ENCODE measurements at regions not wholly inside any gene's neighbourhood (a gene's known extent, or its start where the extent isn't known, plus 50 kb on each side); places are given as distances from the start of the nearest gene placed in this dataset.
"Not testable (repeated sequence)": the region's sequence is repeated elsewhere in the genome, so short reads cannot be mapped to it uniquely, and the experiment has no call there.

DNA sequence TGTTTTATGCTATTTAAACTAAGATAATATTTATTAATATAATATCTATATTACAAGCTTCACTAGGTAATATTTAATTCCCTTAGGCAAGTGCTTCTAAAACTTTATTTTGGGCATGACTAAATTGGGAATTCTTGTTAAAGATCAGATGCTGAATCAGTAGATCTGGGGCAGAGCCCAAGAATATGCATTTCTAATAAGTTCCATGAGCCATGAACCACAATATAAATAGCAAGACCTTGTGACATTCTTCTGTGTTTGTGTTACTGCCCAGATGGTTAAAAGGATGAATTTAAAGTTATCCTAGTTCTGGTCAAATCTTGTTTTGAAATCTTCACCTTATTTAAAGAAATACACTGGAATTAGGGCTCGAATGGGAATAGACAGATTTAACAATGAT, 258.4 kb upstream of the CACNA2D1 start:
- DNase-seq (ENCODE audit: low read depth in 3 of 3, low spot score in 2 of 3): no peak

DNA sequence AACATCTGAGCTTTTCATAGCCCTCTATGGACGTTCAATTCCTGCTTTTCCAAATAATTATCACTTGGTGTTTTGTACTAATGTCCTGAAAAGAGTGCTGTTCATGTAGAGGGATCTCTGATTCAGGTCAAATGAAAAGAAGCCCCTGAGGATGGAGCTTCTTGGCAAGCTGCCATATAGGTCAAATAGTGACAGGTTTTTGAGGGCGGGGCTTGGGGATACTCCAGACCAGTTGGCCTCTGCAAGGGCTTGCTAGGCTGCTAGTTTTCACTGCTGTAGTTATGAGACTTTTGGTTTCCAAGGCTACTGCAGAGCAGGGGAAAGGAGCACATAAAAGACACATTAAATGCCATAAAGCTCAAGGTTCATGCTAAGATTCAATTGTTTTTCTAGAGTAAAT, 257.2 kb upstream of the CACNA2D1 start:
- DNase-seq (ENCODE audit: low read depth in 3 of 3, low spot score in 2 of 3): no peak

DNA sequence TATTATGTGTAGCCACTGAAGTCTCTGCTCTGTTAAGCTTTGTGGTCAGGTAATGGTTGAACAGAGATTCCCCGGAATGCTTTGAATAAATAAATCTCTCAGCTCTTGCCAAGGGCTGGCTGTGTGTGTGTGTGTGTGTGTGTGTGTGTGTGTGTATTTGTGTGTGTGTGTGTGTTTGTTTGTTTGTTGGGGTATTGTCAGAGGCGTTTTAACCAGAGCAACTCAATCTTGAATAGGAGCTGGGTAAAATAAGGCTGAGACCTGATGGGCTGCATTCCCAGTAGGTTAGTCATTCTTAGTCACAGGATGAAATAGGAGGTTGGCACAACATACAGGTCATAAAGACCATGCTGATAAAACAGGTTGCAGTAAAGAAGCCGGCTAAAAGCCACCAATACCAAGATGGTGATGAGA, 256.2 kb upstream of the CACNA2D1 start:
- DNase-seq (ENCODE audit: low read depth in 3 of 3, low spot score in 2 of 3): no peak

DNA sequence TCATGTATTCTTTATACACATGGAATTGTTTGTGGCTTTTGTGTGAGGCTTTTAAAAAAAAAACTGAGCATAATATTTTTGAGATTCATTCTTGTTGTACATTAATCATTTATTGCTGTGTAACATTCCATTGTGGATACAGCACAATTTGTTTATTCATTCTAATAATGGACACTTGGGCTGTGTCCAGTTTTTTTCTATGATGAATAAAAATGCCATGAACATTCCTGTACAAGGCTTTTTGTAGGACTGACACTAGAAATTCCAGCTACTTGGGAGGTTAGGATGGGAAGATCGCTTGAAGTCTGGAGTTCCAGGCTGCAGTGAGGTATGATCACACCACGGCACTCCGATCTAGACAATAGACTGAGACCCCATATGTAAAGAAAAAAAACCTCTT, 254.3 kb upstream of the CACNA2D1 start:
- DNase-seq (ENCODE audit: low read depth in 3 of 3, low spot score in 2 of 3): no peak

DNA sequence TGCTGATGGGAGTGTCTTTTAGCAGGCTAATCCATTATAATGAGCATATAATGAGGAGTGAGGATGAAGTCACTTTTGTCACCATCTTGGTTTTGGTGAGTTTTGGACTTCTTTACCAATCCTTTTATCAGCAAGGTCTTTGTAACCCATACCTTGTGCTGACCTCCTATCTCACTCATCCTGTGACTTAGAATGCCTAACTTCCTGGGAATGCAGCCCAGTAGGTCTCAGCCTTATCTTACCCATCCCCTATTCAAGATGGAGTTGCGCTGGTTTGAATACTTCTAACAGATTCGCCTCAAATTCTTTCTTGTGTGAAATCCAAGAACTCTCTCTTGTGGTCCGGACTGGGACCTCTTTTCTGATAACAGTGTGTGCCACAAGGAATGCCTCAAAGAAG, 253.1 kb upstream of the CACNA2D1 start:
- DNase-seq (ENCODE audit: low read depth in 3 of 3, low spot score in 2 of 3): no peak

DNA sequence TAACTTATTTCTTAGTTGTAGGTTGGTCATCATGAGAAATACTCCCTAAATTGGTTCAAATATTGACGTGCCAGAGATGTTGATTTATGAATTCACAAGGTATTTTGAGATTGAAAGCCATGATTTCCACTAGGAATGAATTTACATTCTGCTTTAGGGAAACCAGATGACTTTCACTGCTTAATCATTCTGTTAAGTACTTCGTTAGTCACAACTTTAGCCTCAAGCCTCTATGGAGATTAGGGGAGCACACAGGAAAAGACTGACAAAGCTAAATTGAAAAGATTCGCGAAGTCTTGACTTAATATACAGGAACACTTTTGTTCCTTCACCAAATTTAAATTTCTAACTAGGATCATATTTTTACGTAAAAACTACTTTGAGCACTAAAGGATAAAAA, 250.4 kb upstream of the CACNA2D1 start:
- no peak for DNase-seq (ENCODE audit: low read depth in 3 of 3, low spot score in 2 of 3)

DNA sequence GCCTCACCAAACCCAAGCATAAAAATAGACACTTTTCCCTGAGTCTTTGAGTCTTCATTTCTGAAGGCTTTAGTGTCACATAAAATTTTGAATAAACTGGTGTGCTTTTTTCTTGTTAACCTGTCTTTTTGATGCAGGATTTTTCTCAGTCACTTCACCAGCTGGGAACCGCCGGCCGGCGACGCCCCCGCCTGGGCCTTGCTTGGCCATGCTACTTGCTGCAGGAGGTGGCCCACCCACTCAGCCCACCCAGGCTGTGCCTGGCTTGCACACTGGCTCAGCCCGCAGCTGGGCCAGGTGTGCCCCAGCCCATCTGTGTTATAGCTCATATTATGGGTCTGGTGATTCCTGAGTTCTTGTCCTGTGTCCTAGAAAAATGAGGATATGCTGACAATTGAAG, 247.4 kb upstream of the CACNA2D1 start:
- DNase-seq (ENCODE audit: low read depth in 3 of 3, low spot score in 2 of 3): no peak

DNA sequence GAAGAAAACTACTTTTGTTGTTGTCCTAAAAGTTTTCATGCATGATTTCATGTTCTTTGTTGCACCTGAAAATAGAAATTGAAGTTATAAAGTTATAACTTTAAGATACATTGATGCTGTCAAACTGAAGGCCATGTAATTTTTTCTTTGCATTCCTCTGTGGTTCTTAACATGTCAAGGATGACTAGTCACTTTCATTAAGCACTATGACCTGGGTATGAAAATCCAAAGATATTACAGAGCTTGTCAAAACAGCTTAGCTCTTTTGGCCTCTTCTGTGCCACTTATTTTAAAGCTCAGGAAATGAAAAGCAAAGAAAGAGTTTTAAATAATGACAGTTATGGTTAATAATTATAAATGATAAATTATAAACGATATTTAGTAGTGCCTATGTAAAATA, 241.6 kb upstream of the CACNA2D1 start:
- no peak for DNase-seq (ENCODE audit: low read depth in 3 of 3, low spot score in 2 of 3)

DNA sequence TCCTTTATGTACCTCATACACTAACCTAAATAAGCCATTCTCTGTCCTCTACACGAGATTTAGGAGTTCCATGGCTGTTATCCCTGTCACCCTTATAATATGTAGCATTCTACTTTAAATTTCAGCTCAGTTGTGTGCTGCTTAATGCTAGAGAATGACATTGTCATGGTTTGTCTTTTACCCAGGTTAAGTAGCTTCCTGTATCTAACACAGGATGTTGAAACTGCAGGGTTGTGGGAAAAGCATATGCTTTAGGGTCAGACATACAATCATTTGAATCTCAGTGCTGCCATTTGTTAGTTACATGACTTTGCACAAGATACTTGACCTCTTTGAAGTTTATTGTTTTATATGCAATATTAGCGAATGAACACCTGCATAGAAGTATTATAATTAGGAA, 235.1 kb upstream of the CACNA2D1 start:
- no peak for DNase-seq (ENCODE audit: low read depth in 3 of 3, low spot score in 2 of 3)

DNA sequence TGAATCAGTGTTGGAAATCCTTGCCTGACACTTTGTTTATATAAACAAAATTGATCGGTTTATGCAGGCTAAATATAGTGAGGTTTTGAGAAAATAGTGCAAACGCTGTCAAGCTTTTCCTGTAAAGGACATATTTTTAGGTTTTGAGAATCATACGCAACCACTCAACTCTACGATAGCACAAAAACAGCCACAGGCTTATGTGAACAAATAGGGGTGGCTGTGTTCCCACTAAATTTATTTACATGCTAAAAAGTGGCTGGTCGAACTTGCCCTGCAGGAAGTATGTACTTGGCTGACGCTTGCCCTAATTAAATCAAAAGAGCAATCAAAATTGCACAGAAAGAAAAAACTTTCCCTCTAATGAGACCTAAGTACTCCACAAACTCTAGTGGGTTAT, 234.7 kb upstream of the CACNA2D1 start:
- no peak for DNase-seq (ENCODE audit: low read depth in 3 of 3, low spot score in 2 of 3)

DNA sequence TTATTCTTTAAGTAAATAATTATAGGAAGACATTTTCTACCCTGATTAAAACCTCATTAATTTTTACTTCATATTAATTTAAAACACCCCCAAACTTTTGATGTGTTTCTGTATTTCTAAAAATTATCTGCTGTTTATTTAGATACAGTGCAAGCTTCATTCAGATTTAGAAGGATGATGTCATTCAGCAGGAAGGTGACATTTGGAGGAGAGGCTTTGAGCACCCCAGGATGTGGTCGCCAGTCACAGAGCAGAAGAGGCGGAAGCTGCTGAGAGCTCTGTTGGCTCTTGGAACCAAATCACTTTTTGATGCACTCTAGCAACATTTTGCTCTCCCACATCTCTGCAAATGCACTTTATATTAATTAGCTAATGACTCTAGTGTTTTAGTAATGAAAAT, 233.9 kb upstream of the CACNA2D1 start:
- no peak for DNase-seq (ENCODE audit: low read depth in 3 of 3, low spot score in 2 of 3)

DNA sequence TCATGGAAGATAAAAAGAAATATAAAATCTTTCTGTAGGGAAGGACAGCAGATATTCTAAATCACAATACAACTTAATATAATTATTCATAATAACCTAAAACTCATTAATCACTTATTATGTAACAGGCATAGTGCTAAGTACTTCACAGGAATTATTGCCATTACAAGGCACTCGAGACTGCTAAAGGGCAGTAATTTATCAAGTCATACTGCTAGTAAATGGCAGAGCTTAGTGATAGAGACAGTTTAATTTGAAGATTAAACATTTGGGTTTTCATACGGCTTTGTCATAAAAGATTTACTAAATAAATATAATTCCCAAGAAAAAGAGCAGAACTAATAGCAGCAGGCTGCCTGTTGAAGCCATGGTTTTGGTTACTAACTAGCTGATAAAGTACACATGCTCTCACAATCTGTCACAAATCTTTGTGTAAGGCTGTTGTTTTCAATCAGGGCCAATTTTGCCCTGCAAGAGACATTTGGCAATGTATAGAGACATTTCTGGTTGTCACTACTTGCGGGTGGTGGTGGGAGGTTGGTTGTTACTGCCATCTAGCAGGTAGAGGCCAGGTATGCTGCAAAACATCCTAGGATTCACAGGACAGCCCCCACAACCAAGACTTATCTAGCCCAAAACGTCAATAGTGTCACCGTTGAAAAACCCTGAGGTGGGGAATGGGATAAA, 233.3 kb upstream of the CACNA2D1 start:
- no peak for DNase-seq (ENCODE audit: low read depth in 3 of 3, low spot score in 2 of 3)

DNA sequence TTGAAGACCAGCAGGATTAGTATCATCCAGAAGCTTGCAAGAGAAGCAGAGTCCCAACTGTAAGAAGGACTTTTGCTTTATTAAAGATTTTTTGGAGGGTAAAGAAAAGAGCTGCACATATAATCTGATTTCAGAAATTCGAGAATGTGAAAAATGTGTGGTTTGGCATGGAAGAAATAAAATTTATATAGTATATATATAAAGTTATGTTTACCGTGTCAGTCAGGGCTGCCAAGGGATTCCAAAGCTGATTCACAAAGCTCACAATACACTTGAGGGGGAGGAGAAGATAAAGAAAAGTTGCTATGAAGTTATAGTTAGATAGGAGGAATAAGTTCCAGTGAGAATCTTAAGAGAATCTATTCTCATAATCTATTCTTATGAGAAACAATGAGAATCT, 231.8 kb upstream of the CACNA2D1 start:
- no peak for DNase-seq (ENCODE audit: low read depth in 3 of 3, low spot score in 2 of 3)

DNA sequence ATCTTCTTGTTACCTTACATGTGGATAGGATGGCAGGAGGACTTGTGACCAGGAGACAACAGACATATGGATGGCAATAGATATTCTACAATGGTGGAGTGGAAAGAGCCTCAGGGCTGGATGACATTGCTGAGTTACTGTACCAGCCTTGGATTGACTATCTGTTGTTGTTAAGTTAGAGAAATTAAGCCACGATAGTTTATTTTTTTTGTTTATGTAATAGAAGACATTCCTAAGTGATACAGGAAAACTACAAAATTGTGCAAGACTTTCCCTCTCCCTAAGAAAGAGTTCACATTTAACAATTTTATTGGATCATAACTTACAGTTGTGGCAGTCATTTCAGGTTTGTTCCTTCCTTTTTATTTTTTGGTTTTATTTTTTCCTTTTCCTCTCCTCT, 230.7 kb upstream of the CACNA2D1 start:
- DNase-seq (ENCODE audit: low read depth in 3 of 3, low spot score in 2 of 3): no peak

DNA sequence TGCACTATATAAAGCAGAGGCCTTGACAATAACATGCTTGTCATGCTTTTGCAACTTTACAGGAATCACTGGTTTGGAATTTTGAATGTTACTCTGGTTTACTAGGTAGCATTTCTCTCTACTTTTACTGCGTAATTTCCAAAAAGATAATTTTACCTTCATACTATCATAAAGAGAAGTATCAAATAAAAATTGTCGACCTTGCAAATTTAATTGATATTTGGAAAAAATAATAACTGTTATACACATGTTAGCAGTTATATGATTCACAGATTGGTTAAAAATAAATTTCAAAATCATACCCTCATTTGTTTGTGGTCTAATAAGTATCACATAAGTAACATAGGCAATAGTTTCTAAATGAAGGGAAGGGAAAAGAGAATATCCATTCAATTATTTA, 228.5 kb upstream of the CACNA2D1 start:
- no peak for DNase-seq (ENCODE audit: low read depth in 3 of 3, low spot score in 2 of 3)

DNA sequence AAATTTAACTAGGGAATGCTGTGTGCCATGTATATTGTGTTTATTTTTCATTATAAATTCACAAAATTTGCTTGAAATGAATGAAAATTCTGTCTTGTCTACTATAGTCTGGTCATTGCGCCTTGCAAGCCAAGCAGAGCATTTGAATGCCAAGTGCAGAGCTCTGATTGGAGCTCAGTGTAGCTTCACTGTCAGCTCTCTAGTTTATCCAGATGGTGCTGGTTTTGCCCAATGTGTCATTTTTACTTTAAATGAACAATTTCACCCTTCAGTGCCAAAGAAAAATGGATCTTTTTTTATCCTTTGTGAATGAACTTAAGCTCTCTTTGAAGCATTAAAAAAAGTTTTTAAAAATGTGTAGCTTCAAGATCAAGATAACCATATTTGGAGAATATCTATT, 225.6 kb upstream of the CACNA2D1 start:
- no peak for DNase-seq (ENCODE audit: low read depth in 3 of 3, low spot score in 2 of 3)

DNA sequence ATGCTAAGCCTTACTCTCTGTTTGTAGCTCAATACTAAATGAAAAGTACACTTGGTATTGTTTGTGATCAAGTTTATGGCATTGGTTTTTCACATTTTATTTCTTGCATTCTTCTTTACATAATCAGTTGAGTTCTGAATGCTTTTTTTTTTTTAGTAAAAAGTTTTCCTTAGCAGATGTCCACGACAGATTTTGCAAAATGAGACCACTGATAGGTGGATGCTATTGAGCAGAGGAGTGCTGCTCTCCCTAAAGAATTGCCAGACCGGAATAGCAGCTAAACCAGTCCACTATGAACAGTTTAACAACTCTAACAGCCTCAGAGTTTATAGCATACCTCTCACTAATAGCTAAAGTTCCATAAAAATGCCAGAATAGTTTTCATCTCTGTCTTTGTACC, 225.1 kb upstream of the CACNA2D1 start:
- DNase-seq (ENCODE audit: low read depth in 3 of 3, low spot score in 2 of 3): no peak

DNA sequence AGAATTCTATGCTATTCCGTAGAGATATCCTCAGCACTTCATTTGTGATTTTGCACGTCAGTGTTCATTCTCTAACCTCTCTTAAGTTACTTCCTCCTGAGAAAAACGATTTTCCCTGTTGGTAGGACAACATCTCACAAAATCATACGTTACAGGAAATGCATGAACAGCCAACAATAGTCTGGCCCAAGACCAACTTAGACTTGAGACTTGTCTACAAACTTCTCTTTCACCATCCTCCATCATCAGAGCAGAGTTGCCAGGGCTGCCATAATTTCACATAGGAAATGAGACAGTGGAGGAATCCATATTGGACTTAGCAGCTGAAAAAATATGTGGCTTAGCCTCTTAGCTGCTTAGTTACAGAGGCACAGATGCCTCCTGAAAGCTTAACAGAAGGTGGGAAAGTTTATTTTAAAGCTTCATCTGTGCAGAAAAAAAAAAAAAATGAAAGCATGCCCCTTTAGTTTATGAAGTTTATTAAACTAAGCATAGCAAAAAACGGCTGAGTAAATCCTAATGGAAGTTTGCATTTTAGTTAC, 222.5 kb upstream of the CACNA2D1 start:
- no peak for DNase-seq (ENCODE audit: low read depth in 3 of 3, low spot score in 2 of 3)

DNA sequence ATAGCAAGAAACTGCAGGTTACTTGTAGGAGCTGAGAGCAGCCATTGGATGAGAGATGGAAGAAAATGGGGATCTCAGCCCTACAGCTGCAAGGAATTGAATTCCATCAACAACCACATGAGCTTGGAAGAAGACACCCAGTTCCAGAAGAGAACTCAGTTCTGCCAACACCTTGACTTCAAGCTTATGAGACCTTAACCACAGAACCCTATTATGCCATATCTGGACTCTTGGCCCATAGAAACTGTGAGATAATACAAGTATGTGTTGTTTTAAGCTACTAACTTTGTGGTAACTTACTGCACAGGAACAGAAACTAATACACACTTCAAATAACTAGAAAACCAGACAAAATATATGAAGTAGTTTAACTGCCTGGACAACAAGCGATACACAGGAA, 212.4 kb upstream of the CACNA2D1 start:
- DNase-seq (ENCODE audit: low read depth in 3 of 3, low spot score in 2 of 3): no peak

DNA sequence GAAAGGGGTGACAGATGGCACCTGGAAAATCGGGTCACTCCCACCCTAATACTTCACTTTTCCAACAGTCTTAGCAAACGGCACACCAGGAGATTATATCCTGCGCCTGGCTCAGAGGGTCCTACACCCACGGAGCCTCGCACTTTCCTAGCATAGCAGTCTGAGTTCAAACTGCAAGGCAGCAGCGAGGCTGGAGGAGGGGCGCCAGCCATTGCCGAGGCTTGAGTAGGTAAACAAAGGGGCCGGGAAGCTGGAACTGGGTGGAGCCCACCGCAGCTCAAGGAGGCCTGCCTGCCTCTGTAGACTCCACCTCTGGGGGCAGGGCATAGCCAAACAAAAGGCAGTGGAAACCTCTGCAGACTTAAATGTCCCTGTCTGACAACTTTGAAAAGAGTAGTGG, 206.5 kb upstream of the CACNA2D1 start:
- not testable (repeated sequence) for DNase-seq (ENCODE audit: low read depth in 3 of 3, low spot score in 2 of 3)

DNA sequence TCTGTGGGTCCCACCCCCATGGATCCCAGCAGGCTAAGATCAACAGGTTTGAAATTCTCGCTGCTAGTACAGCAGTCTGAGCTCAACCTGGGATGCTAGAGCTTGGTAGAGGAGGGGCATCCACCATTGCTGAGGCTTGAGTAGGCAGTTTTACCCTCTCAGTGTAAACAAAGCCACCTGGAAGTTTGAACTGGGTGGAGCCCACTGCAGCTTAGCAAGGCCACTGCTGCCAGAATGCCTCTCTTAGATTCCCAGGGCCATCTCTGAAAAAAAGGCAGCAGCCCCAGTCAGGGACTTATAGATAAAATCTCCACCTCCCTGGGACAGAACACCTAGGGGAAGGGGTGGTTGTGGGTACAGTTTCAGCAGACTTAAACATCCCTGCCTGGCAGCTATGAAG, 190.0 kb upstream of the CACNA2D1 start:
- DNase-seq (ENCODE audit: low read depth in 3 of 3, low spot score in 2 of 3): no peak

DNA sequence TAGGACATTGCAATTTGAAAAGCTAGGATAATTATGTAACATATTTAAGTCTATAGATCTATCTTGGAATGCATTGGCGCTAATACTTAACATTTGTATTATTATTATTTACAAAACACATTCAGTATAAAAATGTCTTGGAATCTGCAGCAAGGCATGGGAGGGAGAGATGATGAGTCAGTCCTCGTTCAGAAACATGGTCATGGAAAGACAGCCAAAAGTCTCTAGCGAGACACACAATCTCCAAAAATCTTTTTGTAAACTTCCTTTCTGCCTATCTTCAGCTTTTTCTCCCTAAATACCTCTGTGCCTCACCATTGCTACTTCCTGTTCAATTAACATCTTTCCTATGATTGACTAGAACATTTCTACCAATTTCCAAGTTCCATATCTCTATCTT, 188.4 kb upstream of the CACNA2D1 start:
- DNase-seq (ENCODE audit: low read depth in 3 of 3, low spot score in 2 of 3): no peak

DNA sequence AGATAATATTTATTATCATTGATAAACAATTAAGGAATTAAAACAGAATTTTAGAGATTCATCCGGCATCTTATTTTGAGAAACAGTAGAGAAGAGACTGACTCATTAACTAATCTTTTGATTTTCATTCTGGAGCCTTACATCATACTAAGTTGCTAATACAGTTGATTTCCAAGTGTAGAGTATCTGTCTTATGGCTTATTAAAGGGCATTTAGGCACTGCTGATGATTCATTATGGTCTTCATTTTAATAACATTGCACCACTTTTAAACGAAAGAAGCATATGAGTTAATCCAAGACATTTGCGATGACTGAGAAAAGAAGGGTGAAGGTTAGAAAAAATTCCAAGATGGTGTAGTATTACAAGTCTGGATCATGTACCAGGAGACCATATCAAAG, 186.0 kb upstream of the CACNA2D1 start:
- DNase-seq (ENCODE audit: low read depth in 3 of 3, low spot score in 2 of 3): no peak

All from right renal cortex interstitium (tissue), 3 donors.